K562 (cell line): ENCODE measurements at regions not wholly inside any gene's neighbourhood (a gene's known extent, or its start where the extent isn't known, plus 50 kb on each side); places are given as distances from the start of the nearest gene placed in this dataset.

Experiments used
- ATF3 ChIP-seq, 2 experiments: fragments of 450-650 bp in 1 of 2; sonication (generic) in 1 of 2; formaldehyde crosslinking in 1 of 2; IDR thresholded peaks in 1 of 2; conservative IDR thresholded peaks in 1 of 2; 2 replicates each; pipeline versions ENCODE4 v1.6.1 to v1.8.1; 2016 to 2023; ENCODE audit warnings: mild to moderate bottlenecking in 2 of 2, moderate library complexity in 2 of 2, inconsistent platforms in 1 of 2, missing genetic modification reagents in 1 of 2
- BMI1 ChIP-seq: fragments of 150-350 bp; IDR thresholded peaks from 2 replicates; pipeline ENCODE4 v1.6.1; 2014; ENCODE audit warnings: low read length
- BRD4 ChIP-seq: fragments of 200-600 bp; sonication (generic); IDR thresholded peaks from 2 replicates; pipeline ENCODE4 v1.6.1; 2017; ENCODE audit warnings: inconsistent platforms
- CREB5 ChIP-seq: fragments of 250-450 bp; sonication (Bioruptor Pico); IDR thresholded peaks from 2 replicates; pipeline ENCODE4 v1.5.0; 2020; ENCODE audit warnings: mild to moderate bottlenecking
- CTCF ChIP-seq, 3 experiments: IDR thresholded peaks in 2 of 3; conservative IDR thresholded peaks in 1 of 3; 2 replicates each; pipeline ENCODE4 v1.5.1; 2011 to 2012; ENCODE audit warnings: low read length in 3 of 3, mild to moderate bottlenecking in 3 of 3, control low read depth in 2 of 3, improper control_type of control experiment in 1 of 3, inconsistent platforms in 1 of 3, low read depth in 1 of 3, mixed read lengths in 1 of 3, moderate library complexity in 1 of 3; ENCODE audit not compliant: insufficient read depth in 2 of 3
- EP300 ChIP-seq: IDR thresholded peaks from 2 replicates; pipeline ENCODE4 v1.6.1; 2012; ENCODE audit warnings: low read length, improper control_type of control experiment
- GABPA ChIP-seq: fragments of 200-800 bp; sonication (Bioruptor generic); conservative IDR thresholded peaks from 2 replicates; pipeline ENCODE4 v1.6.1; 2016; ENCODE audit warnings: low read depth, missing genetic modification characterization, missing compliant biosample characterization
- JUN ChIP-seq, 2 experiments: sonication (generic) in 1 of 2; formaldehyde crosslinking in 1 of 2; IDR thresholded peaks; 2 replicates each; pipeline versions ENCODE4 v1.6.1 to v1.8.0; 2012 to 2022; ENCODE audit warnings: borderline replicate concordance in 2 of 2, mild to moderate bottlenecking in 2 of 2, improper control_type of control experiment in 1 of 2, low read depth in 1 of 2, low read length in 1 of 2, missing genetic modification reagents in 1 of 2
- PRDM10 ChIP-seq: fragments of 450-650 bp; IDR thresholded peaks from 2 replicates; pipeline ENCODE4 v1.6.1; 2018; ENCODE audit not compliant: partially characterized antibody
- TAF1 ChIP-seq: IDR thresholded peaks from 2 replicates; pipeline ENCODE4 v1.6.1; 2011; ENCODE audit warnings: mild to moderate bottlenecking, low read length, moderate library complexity; ENCODE audit not compliant: insufficient read depth, control insufficient read depth, severe bottlenecking; ENCODE audit errors: extremely low read depth
- ZBTB7A ChIP-seq: IDR thresholded peaks from 2 replicates; pipeline ENCODE4 v1.6.1; 2011; ENCODE audit warnings: low read depth, mild to moderate bottlenecking, low read length, moderate library complexity, borderline replicate concordance; ENCODE audit not compliant: control insufficient read depth
- ZNF165 ChIP-seq: fragments of 250-450 bp; sonication (Bioruptor Pico); IDR thresholded peaks from 2 replicates; pipeline ENCODE4 v1.4.0; 2020; ENCODE audit warnings: borderline replicate concordance
- ZNF274 ChIP-seq: IDR thresholded peaks from 2 replicates; pipeline ENCODE4 v1.6.1; 2011; ENCODE audit warnings: low read depth, mild to moderate bottlenecking, low read length, moderate library complexity, borderline replicate concordance
- TF ChIP-seq, protein P1 (sequence below): sonication (generic); formaldehyde crosslinking; IDR thresholded peaks from 2 replicates; pipeline ENCODE4 v1.8.1; 2022; ENCODE audit warnings: missing genetic modification reagents

DNA sequence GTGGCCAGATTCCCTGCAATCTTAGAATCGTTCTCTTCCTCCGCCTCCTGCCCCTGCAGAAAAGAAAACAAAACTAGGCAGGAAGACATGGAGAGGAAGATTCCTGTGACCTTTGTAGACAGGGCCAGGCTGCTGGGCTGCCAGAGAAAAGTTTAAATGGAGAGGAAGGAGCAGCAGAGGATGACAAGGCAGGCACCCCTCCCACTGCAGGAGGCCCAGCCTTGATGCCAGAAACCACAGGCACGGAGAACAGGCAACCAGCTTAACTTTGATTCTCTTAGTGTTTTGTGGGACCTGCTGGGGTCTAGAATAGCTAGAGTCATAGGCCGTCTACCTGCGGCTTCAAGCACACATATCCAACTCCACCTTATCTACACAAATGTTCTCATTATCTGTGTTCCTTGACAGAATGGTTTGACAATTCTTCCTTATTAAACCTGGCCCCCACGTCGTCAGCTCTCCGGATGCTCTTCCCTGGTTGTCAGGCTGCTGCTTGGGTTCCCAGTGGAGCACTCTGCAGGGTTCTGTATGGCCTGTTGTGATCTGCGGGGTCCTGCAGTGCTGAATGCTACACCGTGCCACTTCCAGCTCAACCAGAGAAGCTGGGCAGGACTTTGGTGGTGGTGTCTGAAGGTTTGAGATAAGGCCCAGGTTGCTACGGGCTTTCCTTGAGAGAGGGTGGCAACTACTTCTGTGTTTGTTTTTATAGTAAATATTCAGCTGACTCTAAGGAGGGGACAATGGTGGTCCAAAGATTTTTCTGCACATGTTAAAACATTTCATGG is 609.5 kb downstream of the AACS start:
- TF ChIP-seq EP300 (no peak), PRDM10 (no peak), ZBTB7A (no peak), ZNF165 (CRISPR knock-in tag) (no peak), JUN (IDR thresholded peaks at IDR 0.05; ENCODE audit: borderline replicate concordance, low read depth, low read length) (no peak), JUN (CRISPR knock-in tag; IDR thresholded peaks at IDR 0.05; ENCODE audit: borderline replicate concordance) (no peak), BRD4 (no peak), CREB5 (CRISPR knock-in tag) (no peak), CTCF (IDR thresholded peaks at IDR 0.05 in 2 of 3, conservative IDR thresholded peaks at IDR 0.05 in 1 of 3; ENCODE audit: insufficient read depth in 2 of 3, low read depth in 1 of 3, low read length in 3 of 3) (no peak), BMI1 (no peak), TAF1 (no peak), GABPA (tag) (no peak), ATF3 (IDR thresholded peaks at IDR 0.05) (no peak), ATF3 (CRISPR knock-in tag; conservative IDR thresholded peaks at IDR 0.05) (no peak), ZNF274 (no peak)
- TF ChIP-seq, protein P1, sequence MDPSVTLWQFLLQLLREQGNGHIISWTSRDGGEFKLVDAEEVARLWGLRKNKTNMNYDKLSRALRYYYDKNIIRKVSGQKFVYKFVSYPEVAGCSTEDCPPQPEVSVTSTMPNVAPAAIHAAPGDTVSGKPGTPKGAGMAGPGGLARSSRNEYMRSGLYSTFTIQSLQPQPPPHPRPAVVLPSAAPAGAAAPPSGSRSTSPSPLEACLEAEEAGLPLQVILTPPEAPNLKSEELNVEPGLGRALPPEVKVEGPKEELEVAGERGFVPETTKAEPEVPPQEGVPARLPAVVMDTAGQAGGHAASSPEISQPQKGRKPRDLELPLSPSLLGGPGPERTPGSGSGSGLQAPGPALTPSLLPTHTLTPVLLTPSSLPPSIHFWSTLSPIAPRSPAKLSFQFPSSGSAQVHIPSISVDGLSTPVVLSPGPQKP, result no peak
